Immature natural killer cell (primary cell): ENCODE measurements at regions not wholly inside any gene's neighbourhood (a gene's known extent, or its start where the extent isn't known, plus 50 kb on each side); places are given as distances from the start of the nearest gene placed in this dataset.

Experiments
- DNase-seq, 3 donors: peaks; one replicate each; pipeline ENCODE4 v3.0.0; 2022; ENCODE audit warnings: mixed read lengths in 1 of 3
- H3K27ac Mint-ChIP-seq, 6 donors: one replicate each; pipeline ENCODE4 v1.8.0; 2020; ENCODE audit warnings: mixed read lengths in 6 of 6, mild to moderate bottlenecking in 5 of 6, inconsistent platforms in 4 of 6, moderate library complexity in 3 of 6
- H3K27me3 Mint-ChIP-seq, 3 donors: one replicate each; pipeline ENCODE4 v1.8.0; 2020 to 2021; ENCODE audit warnings: low read depth in 3 of 3, mild to moderate bottlenecking in 3 of 3, mixed read lengths in 3 of 3, moderate library complexity in 3 of 3, inconsistent platforms in 1 of 3
- H3K36me3 Mint-ChIP-seq, 3 donors: one replicate each; pipeline ENCODE4 v1.8.0; 2020; ENCODE audit warnings: mixed read lengths in 3 of 3, inconsistent platforms in 2 of 3, mild to moderate bottlenecking in 2 of 3
- H3K4me1 Mint-ChIP-seq, 2 donors: one replicate each; pipeline ENCODE4 v1.8.0; 2020; ENCODE audit warnings: inconsistent platforms in 2 of 2, mild to moderate bottlenecking in 2 of 2, mixed read lengths in 2 of 2, moderate library complexity in 1 of 2
- H3K4me3 Mint-ChIP-seq, 5 donors: one replicate each; pipeline ENCODE4 v1.8.0; 2020; ENCODE audit warnings: mild to moderate bottlenecking in 5 of 5, mixed read lengths in 5 of 5, inconsistent platforms in 3 of 5, moderate library complexity in 3 of 5
- H3K9me3 Mint-ChIP-seq, 6 donors: one replicate each; pipeline ENCODE4 v1.8.0; 2020; ENCODE audit warnings: mild to moderate bottlenecking in 6 of 6, mixed read lengths in 6 of 6, inconsistent platforms in 4 of 6, moderate library complexity in 3 of 6

- no peak overlapping the region for H3K4me3 Mint-ChIP-seq
- peaks cover 0 to 4% (median 2%) of the 10 kb centered on the region in 3 donors for H3K27me3 Mint-ChIP-seq
- no peak overlapping the region for H3K27ac Mint-ChIP-seq
- no peaks in the 10 kb centered on the region for H3K9me3 Mint-ChIP-seq
- no peaks in the 10 kb centered on the region for H3K4me1 Mint-ChIP-seq
- no peaks in the 10 kb centered on the region for H3K36me3 Mint-ChIP-seq
- DNase-seq = no peak
These were observed 125.9 kb downstream of the EMX2 start for GRCh38 chr10:117668327-117669008.

GRCh38 chr10:117669122-117669521 lies 126.6 kb downstream of the EMX2 start:
- DNase-seq = no peak
- Mint-ChIP-seq H3K9me3 (no peaks in the 10 kb centered on the region), H3K4me1 (no peaks in the 10 kb centered on the region), H3K36me3 (no peaks in the 10 kb centered on the region), H3K4me3 (no peak overlapping the region), H3K27ac (no peak overlapping the region), H3K27me3 (peaks cover 0 to 4% (median 2%) of the 10 kb centered on the region in 3 donors)

- no peaks in the 10 kb centered on the region for H3K9me3 Mint-ChIP-seq
- no peak overlapping the region for H3K4me3 Mint-ChIP-seq
- DNase-seq = no peak
- no peaks in the 10 kb centered on the region for H3K36me3 Mint-ChIP-seq
- H3K27me3 Mint-ChIP-seq = peaks cover 0 to 4% (median 2%) of the 10 kb centered on the region in 3 donors
- H3K27ac Mint-ChIP-seq = no peak overlapping the region
- no peaks in the 10 kb centered on the region for H3K4me1 Mint-ChIP-seq
These were observed 127.8 kb downstream of the EMX2 start for GRCh38 chr10:117670116-117670904.

GRCh38 chr10:117673230-117674010 lies 130.9 kb downstream of the EMX2 start:
- Mint-ChIP-seq H3K4me1 (no peaks in the 10 kb centered on the region), H3K9me3 (no peaks in the 10 kb centered on the region), H3K4me3 (no peak overlapping the region), H3K27me3 (peaks cover 2 to 7% (median 2%) of the 10 kb centered on the region in 3 donors), H3K36me3 (no peaks in the 10 kb centered on the region), H3K27ac (no peak overlapping the region)
- DNase-seq = no peak

GRCh38 chr10:117674201-117674600 lies 131.7 kb downstream of the EMX2 start:
- H3K27ac Mint-ChIP-seq = no peak overlapping the region
- H3K27me3 Mint-ChIP-seq = peaks cover 2 to 7% (median 4%) of the 10 kb centered on the region in 3 donors
- H3K4me3 Mint-ChIP-seq = no peak overlapping the region
- H3K4me1 Mint-ChIP-seq = no peaks in the 10 kb centered on the region
- H3K9me3 Mint-ChIP-seq = no peaks in the 10 kb centered on the region
- no peaks in the 10 kb centered on the region for H3K36me3 Mint-ChIP-seq
- no peak for DNase-seq

- Mint-ChIP-seq H3K4me1 (no peaks in the 10 kb centered on the region), H3K9me3 (no peaks in the 10 kb centered on the region), H3K36me3 (no peaks in the 10 kb centered on the region), H3K27ac (no peak overlapping the region), H3K4me3 (no peak overlapping the region), H3K27me3 (peaks cover 2 to 7% (median 4%) of the 10 kb centered on the region in 3 donors)
- no peak for DNase-seq
These were observed 132.1 kb downstream of the EMX2 start for GRCh38 chr10:117674646-117675045.

- Mint-ChIP-seq H3K4me1 (no peaks in the 10 kb centered on the region), H3K9me3 (no peaks in the 10 kb centered on the region), H3K36me3 (no peaks in the 10 kb centered on the region), H3K27ac (no peak overlapping the region), H3K27me3 (peaks cover 2 to 7% (median 2%) of the 10 kb centered on the region in 3 donors), H3K4me3 (no peak overlapping the region)
- DNase-seq = no peak
These were observed 133.0 kb downstream of the EMX2 start for GRCh38 chr10:117675514-117676055.

GRCh38 chr10:117677239-117677638 lies 134.7 kb downstream of the EMX2 start:
- Mint-ChIP-seq H3K36me3 (no peaks in the 10 kb centered on the region), H3K4me1 (no peaks in the 10 kb centered on the region), H3K9me3 (no peaks in the 10 kb centered on the region), H3K4me3 (no peak overlapping the region), H3K27me3 (peaks cover 2 to 5% (median 2%) of the 10 kb centered on the region in 3 donors), H3K27ac (no peak overlapping the region)
- no peak for DNase-seq

- Mint-ChIP-seq H3K9me3 (no peaks in the 10 kb centered on the region), H3K4me3 (no peak overlapping the region)
These were observed 135.4 kb downstream of the EMX2 start for GRCh38 chr10:117677890-117678500.

GRCh38 chr10:117680601-117681000 lies 138.1 kb downstream of the EMX2 start:
- no peaks in the 10 kb centered on the region for H3K36me3 Mint-ChIP-seq
- no peak for DNase-seq
- no peaks in the 10 kb centered on the region for H3K4me1 Mint-ChIP-seq
- H3K4me3 Mint-ChIP-seq = no peak overlapping the region
- H3K27me3 Mint-ChIP-seq = peaks cover 2 to 3% (median 2%) of the 10 kb centered on the region in 3 donors
- H3K27ac Mint-ChIP-seq = no peak overlapping the region
- H3K9me3 Mint-ChIP-seq = peaks cover 0 to 2% (median 0%) of the 10 kb centered on the region in 6 donors

More at GRCh38 chr10:117677890-117678500, 135.4 kb downstream of the EMX2 start:
- H3K27me3 Mint-ChIP-seq = peaks cover 2 to 3% (median 2%) of the 10 kb centered on the region in 3 donors
- no peak overlapping the region for H3K27ac Mint-ChIP-seq
- H3K4me1 Mint-ChIP-seq = no peaks in the 10 kb centered on the region
- no peaks in the 10 kb centered on the region for H3K36me3 Mint-ChIP-seq
- DNase-seq = no peak

GRCh38 chr10:117681104-117681503 lies 138.6 kb downstream of the EMX2 start:
- no peaks in the 10 kb centered on the region for H3K4me1 Mint-ChIP-seq
- no peaks in the 10 kb centered on the region for H3K36me3 Mint-ChIP-seq
- no peak overlapping the region for H3K4me3 Mint-ChIP-seq
- peaks cover 0 to 2% (median 0%) of the 10 kb centered on the region in 6 donors for H3K9me3 Mint-ChIP-seq
- peaks cover 2 to 3% (median 2%) of the 10 kb centered on the region in 3 donors for H3K27me3 Mint-ChIP-seq
- no peak for DNase-seq
- no peak overlapping the region for H3K27ac Mint-ChIP-seq

- no peak overlapping the region for H3K27ac Mint-ChIP-seq
- H3K4me3 Mint-ChIP-seq = no peak overlapping the region
- H3K36me3 Mint-ChIP-seq = no peaks in the 10 kb centered on the region
- H3K27me3 Mint-ChIP-seq = peaks cover 0 to 3% (median 0%) of the 10 kb centered on the region in 3 donors
- no peaks in the 10 kb centered on the region for H3K4me1 Mint-ChIP-seq
- peaks cover 0 to 2% (median 0%) of the 10 kb centered on the region in 6 donors for H3K9me3 Mint-ChIP-seq
- DNase-seq = no peak
These were observed 141.6 kb downstream of the EMX2 start for GRCh38 chr10:117684046-117684610.

- Mint-ChIP-seq H3K27me3 (peaks cover 0 to 3% (median 0%) of the 10 kb centered on the region in 3 donors), H3K27ac (no peak overlapping the region), H3K9me3 (peaks cover 0 to 2% (median 0%) of the 10 kb centered on the region in 6 donors), H3K4me1 (no peaks in the 10 kb centered on the region), H3K36me3 (no peaks in the 10 kb centered on the region), H3K4me3 (no peak overlapping the region)
- no peak for DNase-seq
These were observed 142.2 kb downstream of the EMX2 start for GRCh38 chr10:117684672-117685211.
